HL-60 (cell line): ENCODE measurements at regions not wholly inside any gene's neighbourhood (a gene's known extent, or its start where the extent isn't known, plus 50 kb on each side); places are given as distances from the start of the nearest gene placed in this dataset.

ENCODE experiments used
- DNase-seq, 2 experiments: peaks; one replicate each; pipeline ENCODE4 v3.0.0-alpha.2; 2010 to 2020; ENCODE audit warnings: low read depth in 1 of 2, low spot score in 1 of 2
- H3K27ac ChIP-seq: fragments of 250-450 bp; sonication (Bioruptor Pico); replicated peaks from 2 replicates; pipeline ENCODE4 v1.5.1; 2020; ENCODE audit warnings: mild to moderate bottlenecking, moderate library complexity
- H3K27me3 ChIP-seq: fragments of 250-450 bp; sonication (Bioruptor Pico); 2 replicates; pipeline ENCODE4 v1.5.1; 2021; ENCODE audit warnings: mild to moderate bottlenecking, moderate library complexity; ENCODE audit not compliant: insufficient read depth, poor library complexity, severe bottlenecking
- H3K4me3 ChIP-seq: replicated peaks from 2 replicates; pipeline ENCODE4 v1.5.1; 2011; ENCODE audit warnings: mild to moderate bottlenecking, control low read depth, low read length; ENCODE audit not compliant: insufficient read depth
- CTCF ChIP-seq: IDR thresholded peaks from one replicate; pipeline ENCODE4 v1.5.1; 2011; ENCODE audit warnings: low read length, control low read depth, inconsistent platforms; ENCODE audit not compliant: insufficient read depth
- GABPA ChIP-seq: IDR thresholded peaks from 2 replicates; pipeline ENCODE4 v1.6.1; 2012; ENCODE audit warnings: low read depth
- POLR2AphosphoS5 ChIP-seq: IDR thresholded peaks from 2 replicates; pipeline ENCODE4 v1.6.1; 2012; ENCODE audit warnings: low read depth
- REST ChIP-seq: IDR thresholded peaks from 2 replicates; pipeline ENCODE4 v1.6.1; 2012; ENCODE audit warnings: low read depth; ENCODE audit not compliant: insufficient replicate concordance
- SPI1 ChIP-seq: IDR thresholded peaks from 2 replicates; pipeline ENCODE4 v1.6.1; 2012; ENCODE audit warnings: low read depth, mild to moderate bottlenecking, borderline replicate concordance

DNA sequence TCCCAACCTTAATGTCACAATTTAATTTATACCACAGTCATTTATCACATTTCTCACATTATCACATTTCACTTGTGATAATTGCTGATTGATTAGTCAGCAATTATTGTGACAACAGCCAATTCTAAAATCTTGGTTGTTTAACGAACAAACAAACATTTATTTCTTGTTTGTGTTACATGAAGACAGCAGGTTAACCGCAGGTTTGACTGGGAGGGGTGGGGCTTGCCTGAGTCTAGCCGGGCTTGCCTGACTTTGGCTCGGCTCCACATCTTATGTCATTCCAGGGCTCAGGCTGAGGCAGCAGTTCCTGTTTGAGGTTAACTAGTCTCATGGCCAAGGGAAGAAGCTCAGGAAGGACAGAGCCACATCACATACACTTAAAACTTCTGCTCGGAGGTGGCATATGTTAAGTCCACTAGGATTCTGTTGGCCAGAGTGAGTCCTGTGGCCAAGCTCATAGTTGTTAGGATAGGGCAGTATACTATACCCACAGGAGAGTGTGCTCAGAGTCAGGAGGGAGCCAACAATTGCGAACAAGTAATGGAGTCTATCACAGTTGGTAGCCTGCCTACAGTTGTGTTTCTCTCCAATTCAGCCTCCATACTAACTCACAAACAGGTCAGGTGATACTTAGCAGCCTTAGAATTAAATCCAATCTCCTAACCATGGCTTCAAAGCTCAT, 90.0 kb upstream of the IFNGR1 start:
- H3K4me3 ChIP-seq, result no peak overlapping the region
- H3K27ac ChIP-seq, result no peak overlapping the region
- H3K27me3 ChIP-seq, result no peaks in the 10 kb centered on the region
- TF ChIP-seq POLR2AphosphoS5 (peak; percentile 69), SPI1 (peak; percentile 89; the same call in 1 of the 2 replicates), GABPA (no peak)
- DNase-seq, result peak; percentile 76 to 93

- peak in 1 of 2 experiments; percentile 72 for DNase-seq
- no peaks in the 10 kb centered on the region for H3K27me3 ChIP-seq
- no peak overlapping the region for H3K4me3 ChIP-seq
- H3K27ac ChIP-seq, result no peak overlapping the region; the same call in 1 of the 2 replicates
- TF ChIP-seq SPI1 (peak; percentile 97), CTCF (no peak), POLR2AphosphoS5 (peak; percentile 25; the same call in 1 of the 2 replicates), GABPA (peak; percentile 75)
These were observed 88.1 kb upstream of the IFNGR1 start for GRCh38 chr6:137307163-137307854.

GRCh38 chr6:137305691-137306090, 86.5 kb upstream of the IFNGR1 start:
- H3K27me3 ChIP-seq, result no peaks in the 10 kb centered on the region
- TF ChIP-seq GABPA (no peak), POLR2AphosphoS5 (no peak), SPI1 (no peak), REST (no peak)
- no peak for DNase-seq
- H3K4me3 ChIP-seq, result no peak overlapping the region
- no peak overlapping the region for H3K27ac ChIP-seq

- no peak for DNase-seq
- no peak for TF ChIP-seq GABPA
- TF ChIP-seq CTCF, result no peak
- TF ChIP-seq REST, result no peak
- no peak for TF ChIP-seq POLR2AphosphoS5
- no peak overlapping the region for H3K4me3 ChIP-seq
- no peak overlapping the region for H3K27ac ChIP-seq
- H3K27me3 ChIP-seq, result no peaks in the 10 kb centered on the region
These were observed 85.0 kb upstream of the IFNGR1 start for GRCh38 chr6:137304020-137304780.
